Esophagus squamous epithelium (tissue), 5 donors: ENCODE measurements at regions not wholly inside any gene's neighbourhood (a gene's known extent, or its start where the extent isn't known, plus 50 kb on each side); places are given as distances from the start of the nearest gene placed in this dataset.

ENCODE experiments used
- DNase-seq: peaks from one replicate; lab custom pipeline; 2025; lab: John Stamatoyannopoulos, UW
- H3K27ac ChIP-seq, 4 donors: fragments of 200-600 bp; sonication (generic); one replicate each; pipeline ENCODE4 v1.5.1; 2016 to 2019; ENCODE audit warnings: mild to moderate bottlenecking in 1 of 4
- H3K27me3 ChIP-seq, 4 donors: fragments of 200-600 bp; sonication (generic); 1 replicate in 3 of 4; 2 replicates in 1 of 4; pipeline versions ENCODE4 v1.5.1 to v1.6.0; 2017 to 2021; ENCODE audit warnings: antibody characterized with exemption in 1 of 4
- H3K36me3 ChIP-seq, 3 donors: fragments of 200-600 bp; sonication (generic); one replicate each; pipeline ENCODE4 v1.5.1; 2016 to 2019
- H3K4me1 ChIP-seq, 3 donors: fragments of 200-600 bp; sonication (generic); one replicate each; pipeline ENCODE4 v1.5.1; 2017 to 2019
- H3K4me3 ChIP-seq, 4 donors: fragments of 200-600 bp; sonication (generic); 1 replicate in 3 of 4; 2 replicates in 1 of 4; pipeline ENCODE4 v1.5.1; 2016 to 2019; ENCODE audit warnings: mild to moderate bottlenecking in 2 of 4, moderate library complexity in 1 of 4
- H3K9me3 ChIP-seq, 3 donors: fragments of 200-600 bp; sonication (generic); one replicate each; pipeline ENCODE4 v1.5.1; 2016 to 2019
- POLR2A ChIP-seq, 4 donors: fragments of 450-650 bp; IDR thresholded peaks; one replicate each; pipeline ENCODE4 v1.6.1; 2017; ENCODE audit warnings: antibody characterized with exemption in 4 of 4, mild to moderate bottlenecking in 4 of 4, moderate library complexity in 3 of 4
- WGBS, 2 donors: methylation state at CpG; one replicate each; pipeline ENCODE4 v1.1.5; 2018; 5-methylcytosine and 5-hydroxymethylcytosine counted together
- intact Hi-C: fragments of 100-400 bp; cut with DNase I; formaldehyde crosslinking; loops from one replicate; pipeline ENCODE4 v1.15.0; 2022
- TF ChIP-seq, protein P1 (sequence below), 6 experiments: fragments of 450-650 bp in 4 of 6; fragments of 200-600 bp in 2 of 6; sonication (generic) in 2 of 6; IDR thresholded peaks; one replicate each; pipeline ENCODE4 v1.5.1; 2016 to 2019; ENCODE audit warnings: antibody characterized with exemption in 6 of 6, mild to moderate bottlenecking in 4 of 6, moderate library complexity in 4 of 6
- donor health status: DM: yes; HTN: yes; CAD: no.

DNA sequence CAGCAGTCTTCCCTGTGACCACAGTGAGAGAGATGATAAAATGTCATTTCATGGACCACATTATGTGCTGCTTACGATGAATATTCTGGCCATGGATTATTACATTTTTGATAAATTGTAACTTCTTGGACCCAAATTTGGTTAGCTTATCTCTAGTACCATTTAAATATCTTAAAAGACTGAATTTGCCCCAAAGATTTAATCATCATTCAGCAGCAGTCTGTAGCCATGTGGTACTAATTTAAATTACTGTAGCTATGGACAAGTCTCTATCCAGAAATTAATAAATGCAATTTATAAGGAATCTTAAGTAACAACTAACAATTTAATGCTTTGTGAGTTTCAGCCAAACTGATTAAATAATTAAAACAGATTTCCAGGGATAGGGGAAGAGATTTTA lies 644.9 kb upstream of the FANCL start:
- TF ChIP-seq, protein P1, sequence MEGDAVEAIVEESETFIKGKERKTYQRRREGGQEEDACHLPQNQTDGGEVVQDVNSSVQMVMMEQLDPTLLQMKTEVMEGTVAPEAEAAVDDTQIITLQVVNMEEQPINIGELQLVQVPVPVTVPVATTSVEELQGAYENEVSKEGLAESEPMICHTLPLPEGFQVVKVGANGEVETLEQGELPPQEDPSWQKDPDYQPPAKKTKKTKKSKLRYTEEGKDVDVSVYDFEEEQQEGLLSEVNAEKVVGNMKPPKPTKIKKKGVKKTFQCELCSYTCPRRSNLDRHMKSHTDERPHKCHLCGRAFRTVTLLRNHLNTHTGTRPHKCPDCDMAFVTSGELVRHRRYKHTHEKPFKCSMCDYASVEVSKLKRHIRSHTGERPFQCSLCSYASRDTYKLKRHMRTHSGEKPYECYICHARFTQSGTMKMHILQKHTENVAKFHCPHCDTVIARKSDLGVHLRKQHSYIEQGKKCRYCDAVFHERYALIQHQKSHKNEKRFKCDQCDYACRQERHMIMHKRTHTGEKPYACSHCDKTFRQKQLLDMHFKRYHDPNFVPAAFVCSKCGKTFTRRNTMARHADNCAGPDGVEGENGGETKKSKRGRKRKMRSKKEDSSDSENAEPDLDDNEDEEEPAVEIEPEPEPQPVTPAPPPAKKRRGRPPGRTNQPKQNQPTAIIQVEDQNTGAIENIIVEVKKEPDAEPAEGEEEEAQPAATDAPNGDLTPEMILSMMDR (IDR thresholded peaks at IDR 0.05), result no peak
- no peak for TF ChIP-seq POLR2A (IDR thresholded peaks at IDR 0.05)
- no peak overlapping the region for H3K27ac ChIP-seq
- no peaks in the 10 kb centered on the region for H3K27me3 ChIP-seq
- H3K9me3 ChIP-seq, result no peaks in the 10 kb centered on the region
- intact Hi-C loops, result no loop called here
- DNase-seq, result no peak
- no peaks in the 10 kb centered on the region for H3K4me1 ChIP-seq
- no peak overlapping the region for H3K4me3 ChIP-seq
- no peaks in the 10 kb centered on the region for H3K36me3 ChIP-seq
- 83 to 100% methylated on average over 1 of the region's 1 CpG for WGBS, 2 donors

DNA sequence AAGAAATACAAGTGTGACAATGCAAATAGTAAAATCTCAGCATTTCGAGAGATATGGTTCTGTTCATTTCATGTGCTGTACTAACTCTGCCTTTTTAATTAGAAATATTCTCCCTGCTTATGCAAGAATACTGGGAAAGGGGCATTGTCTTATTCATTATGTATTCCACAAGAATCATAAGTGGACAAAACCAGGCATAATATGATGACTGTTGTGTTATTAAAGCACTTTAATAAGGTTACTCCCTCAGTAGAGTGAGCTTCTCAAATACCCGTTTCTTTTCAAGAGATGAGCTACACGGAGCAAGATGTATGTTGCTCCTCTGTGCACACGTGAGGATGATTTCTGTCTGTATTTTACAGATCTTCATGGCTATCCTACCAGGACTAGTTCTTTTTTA lies 638.7 kb upstream of the FANCL start:
- no peak overlapping the region for H3K27ac ChIP-seq
- H3K4me3 ChIP-seq, result no peak overlapping the region
- H3K36me3 ChIP-seq, result no peaks in the 10 kb centered on the region
- H3K27me3 ChIP-seq, result no peaks in the 10 kb centered on the region
- WGBS, 2 donors, result 79 to 91% methylated on average over 4 of the region's 4 CpGs
- H3K9me3 ChIP-seq, result no peaks in the 10 kb centered on the region
- TF ChIP-seq, protein P1 (IDR thresholded peaks at IDR 0.05), result no peak
- no peak for TF ChIP-seq POLR2A (IDR thresholded peaks at IDR 0.05)
- intact Hi-C loops, result no loop called here
- H3K4me1 ChIP-seq, result no peaks in the 10 kb centered on the region
- no peak for DNase-seq

DNA sequence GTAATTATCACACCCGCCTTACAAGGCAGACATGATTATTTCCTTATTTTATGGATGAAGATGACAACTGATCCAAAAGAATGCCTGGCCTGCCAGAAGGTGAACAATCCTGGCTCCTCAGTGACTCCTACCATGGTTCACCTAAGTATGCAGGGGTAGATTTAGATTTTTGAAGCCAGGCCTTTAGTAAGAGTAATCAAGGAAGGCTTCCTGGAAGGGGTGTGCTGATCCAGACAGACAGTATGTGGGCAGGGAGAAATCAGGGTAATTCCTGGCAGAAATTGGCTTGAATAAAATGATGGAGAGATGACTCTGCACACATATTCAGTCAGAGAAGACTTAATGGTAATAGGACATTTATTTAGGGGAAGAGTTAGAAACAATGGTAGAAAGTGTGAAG lies 637.7 kb upstream of the FANCL start:
- DNase-seq, result no peak
- Histone ChIP-seq H3K27ac (no peak overlapping the region), H3K4me3 (no peak overlapping the region), H3K4me1 (no peaks in the 10 kb centered on the region), H3K27me3 (no peaks in the 10 kb centered on the region), H3K9me3 (no peaks in the 10 kb centered on the region), H3K36me3 (no peaks in the 10 kb centered on the region)
- WGBS, 2 donors, result 73 to 82% methylated on average over 1 of the region's 1 CpG
- intact Hi-C loops, result no loop called here
- TF ChIP-seq, protein P1 (IDR thresholded peaks at IDR 0.05), result no peak
- TF ChIP-seq POLR2A (IDR thresholded peaks at IDR 0.05), result no peak

DNA sequence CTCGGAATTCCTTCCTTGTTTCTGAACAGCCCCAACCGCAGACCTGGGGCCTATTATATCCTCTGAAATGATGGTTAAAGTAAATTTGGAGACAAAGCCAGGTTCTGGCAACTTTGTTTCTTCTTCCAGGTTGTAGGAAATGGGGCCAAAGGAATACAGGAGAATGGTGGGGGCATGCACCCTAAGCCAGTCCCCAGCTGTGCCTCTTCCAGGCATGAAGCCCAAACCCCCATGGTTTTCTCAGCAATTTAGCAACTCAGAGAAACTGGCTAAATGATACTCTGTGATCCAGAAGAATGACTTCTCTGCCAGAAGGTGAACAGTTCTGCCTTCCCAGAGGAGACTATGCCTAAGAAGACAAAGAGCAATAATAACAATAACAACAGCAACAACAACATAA lies 635.0 kb upstream of the FANCL start:
- no peak for DNase-seq
- no peaks in the 10 kb centered on the region for H3K36me3 ChIP-seq
- H3K27me3 ChIP-seq, result no peaks in the 10 kb centered on the region
- H3K9me3 ChIP-seq, result no peaks in the 10 kb centered on the region
- no peaks in the 10 kb centered on the region for H3K4me1 ChIP-seq
- H3K27ac ChIP-seq, result no peak overlapping the region
- WGBS, 2 donors, result 74% methylated on average over 2 of the region's 2 CpGs; no CpG with 5 or more reads in 1 of the 2 donors
- intact Hi-C loops, result no loop called here
- H3K4me3 ChIP-seq, result no peak overlapping the region
- TF ChIP-seq POLR2A (IDR thresholded peaks at IDR 0.05), result no peak
- TF ChIP-seq, protein P1 (IDR thresholded peaks at IDR 0.05), result no peak

DNA sequence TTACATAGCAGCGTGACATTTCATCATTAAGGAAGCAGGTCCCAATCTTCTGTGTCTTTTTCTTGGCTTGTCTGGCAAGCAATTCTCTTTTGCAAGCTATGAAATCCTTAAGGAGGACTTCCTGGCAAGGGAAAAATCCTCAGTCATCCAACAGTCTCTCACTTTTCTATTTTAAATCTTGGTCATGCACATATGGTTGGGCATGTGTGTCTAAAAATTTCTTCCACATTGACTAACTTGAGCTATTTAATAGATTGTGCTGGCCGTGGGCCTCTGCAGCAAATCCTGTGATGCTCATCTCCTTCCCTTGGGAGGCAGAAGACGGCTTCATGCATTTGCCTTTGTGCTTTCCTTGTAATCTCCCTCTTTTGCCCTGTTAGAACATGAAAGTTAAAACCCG lies 634.3 kb upstream of the FANCL start:
- WGBS, 2 donors, result 47 to 65% methylated on average over 4 of the region's 4 CpGs
- Histone ChIP-seq H3K4me1 (no peaks in the 10 kb centered on the region), H3K9me3 (no peaks in the 10 kb centered on the region), H3K4me3 (no peak overlapping the region), H3K27ac (no peak overlapping the region), H3K27me3 (no peaks in the 10 kb centered on the region), H3K36me3 (no peaks in the 10 kb centered on the region)
- intact Hi-C loops, result no loop called here
- DNase-seq, result no peak
- no peak for TF ChIP-seq POLR2A (IDR thresholded peaks at IDR 0.05)
- TF ChIP-seq, protein P1 (IDR thresholded peaks at IDR 0.05), result no peak
